Liver (tissue), 3 donors: ENCODE measurements at regions not wholly inside any gene's neighbourhood (a gene's known extent, or its start where the extent isn't known, plus 50 kb on each side); places are given as distances from the start of the nearest gene placed in this dataset.

Source experiments
- GABPA ChIP-seq, 2 donors: IDR thresholded peaks in 1 of 2; conservative IDR thresholded peaks in 1 of 2; 2 replicates each; pipeline ENCODE4 v1.6.1; 2016; ENCODE audit warnings: antibody characterized with exemption in 2 of 2, mild to moderate bottlenecking in 1 of 2, moderate library complexity in 1 of 2
- HNF4A ChIP-seq, 2 donors: conservative IDR thresholded peaks; 2 replicates each; pipeline ENCODE4 v1.6.1; 2016; ENCODE audit warnings: antibody characterized with exemption in 2 of 2, mild to moderate bottlenecking in 2 of 2
- JUND ChIP-seq, 2 donors: IDR thresholded peaks; 2 replicates each; pipeline ENCODE4 v1.6.1; 2016; ENCODE audit warnings: antibody characterized with exemption in 2 of 2
- TAF1 ChIP-seq: conservative IDR thresholded peaks from 2 replicates; pipeline ENCODE4 v1.6.1; 2016; ENCODE audit warnings: antibody characterized with exemption, mild to moderate bottlenecking
- YY1 ChIP-seq: IDR thresholded peaks from 2 replicates; pipeline ENCODE4 v1.6.1; 2016; ENCODE audit warnings: antibody characterized with exemption, mild to moderate bottlenecking
- TF ChIP-seq, protein P1 (sequence below): IDR thresholded peaks from 2 replicates; pipeline ENCODE4 v1.6.1; 2016; ENCODE audit warnings: antibody characterized with exemption, mild to moderate bottlenecking
- TF ChIP-seq, protein P2 (sequence below): fragments of 150-350 bp; IDR thresholded peaks from 2 replicates; pipeline ENCODE4 v1.5.1; 2017; ENCODE audit warnings: improper control_type of control experiment, low read depth, low read length; ENCODE audit not compliant: missing input control
- TF ChIP-seq, protein P3 (sequence below): IDR thresholded peaks from 2 replicates; pipeline ENCODE4 v1.6.1; 2016; ENCODE audit warnings: antibody characterized with exemption
- donor health status: healthy.
- donor health status: healthy.

DNA sequence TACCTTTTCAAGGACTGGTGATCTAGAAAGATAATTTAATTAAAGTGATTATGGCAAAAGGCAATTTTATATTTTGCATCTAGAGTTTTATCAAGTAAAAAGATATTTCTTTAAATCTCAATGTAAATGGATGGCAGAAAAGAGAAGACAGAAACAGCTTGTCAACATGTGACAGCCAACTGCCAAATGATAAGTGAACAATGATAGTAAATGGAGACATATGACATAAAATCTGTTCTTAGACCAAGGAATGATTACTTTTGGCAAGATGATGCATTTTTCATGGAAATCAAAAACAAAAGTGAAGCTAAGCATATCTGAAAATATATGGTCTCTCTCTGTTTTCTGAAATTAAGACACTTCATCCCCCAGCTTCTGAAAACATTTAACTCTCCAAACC lies 1730.7 kb upstream of the FLRT2 start:
- TF ChIP-seq, protein P1, sequence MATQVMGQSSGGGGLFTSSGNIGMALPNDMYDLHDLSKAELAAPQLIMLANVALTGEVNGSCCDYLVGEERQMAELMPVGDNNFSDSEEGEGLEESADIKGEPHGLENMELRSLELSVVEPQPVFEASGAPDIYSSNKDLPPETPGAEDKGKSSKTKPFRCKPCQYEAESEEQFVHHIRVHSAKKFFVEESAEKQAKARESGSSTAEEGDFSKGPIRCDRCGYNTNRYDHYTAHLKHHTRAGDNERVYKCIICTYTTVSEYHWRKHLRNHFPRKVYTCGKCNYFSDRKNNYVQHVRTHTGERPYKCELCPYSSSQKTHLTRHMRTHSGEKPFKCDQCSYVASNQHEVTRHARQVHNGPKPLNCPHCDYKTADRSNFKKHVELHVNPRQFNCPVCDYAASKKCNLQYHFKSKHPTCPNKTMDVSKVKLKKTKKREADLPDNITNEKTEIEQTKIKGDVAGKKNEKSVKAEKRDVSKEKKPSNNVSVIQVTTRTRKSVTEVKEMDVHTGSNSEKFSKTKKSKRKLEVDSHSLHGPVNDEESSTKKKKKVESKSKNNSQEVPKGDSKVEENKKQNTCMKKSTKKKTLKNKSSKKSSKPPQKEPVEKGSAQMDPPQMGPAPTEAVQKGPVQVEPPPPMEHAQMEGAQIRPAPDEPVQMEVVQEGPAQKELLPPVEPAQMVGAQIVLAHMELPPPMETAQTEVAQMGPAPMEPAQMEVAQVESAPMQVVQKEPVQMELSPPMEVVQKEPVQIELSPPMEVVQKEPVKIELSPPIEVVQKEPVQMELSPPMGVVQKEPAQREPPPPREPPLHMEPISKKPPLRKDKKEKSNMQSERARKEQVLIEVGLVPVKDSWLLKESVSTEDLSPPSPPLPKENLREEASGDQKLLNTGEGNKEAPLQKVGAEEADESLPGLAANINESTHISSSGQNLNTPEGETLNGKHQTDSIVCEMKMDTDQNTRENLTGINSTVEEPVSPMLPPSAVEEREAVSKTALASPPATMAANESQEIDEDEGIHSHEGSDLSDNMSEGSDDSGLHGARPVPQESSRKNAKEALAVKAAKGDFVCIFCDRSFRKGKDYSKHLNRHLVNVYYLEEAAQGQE, result no peak
- TF ChIP-seq, protein P2, sequence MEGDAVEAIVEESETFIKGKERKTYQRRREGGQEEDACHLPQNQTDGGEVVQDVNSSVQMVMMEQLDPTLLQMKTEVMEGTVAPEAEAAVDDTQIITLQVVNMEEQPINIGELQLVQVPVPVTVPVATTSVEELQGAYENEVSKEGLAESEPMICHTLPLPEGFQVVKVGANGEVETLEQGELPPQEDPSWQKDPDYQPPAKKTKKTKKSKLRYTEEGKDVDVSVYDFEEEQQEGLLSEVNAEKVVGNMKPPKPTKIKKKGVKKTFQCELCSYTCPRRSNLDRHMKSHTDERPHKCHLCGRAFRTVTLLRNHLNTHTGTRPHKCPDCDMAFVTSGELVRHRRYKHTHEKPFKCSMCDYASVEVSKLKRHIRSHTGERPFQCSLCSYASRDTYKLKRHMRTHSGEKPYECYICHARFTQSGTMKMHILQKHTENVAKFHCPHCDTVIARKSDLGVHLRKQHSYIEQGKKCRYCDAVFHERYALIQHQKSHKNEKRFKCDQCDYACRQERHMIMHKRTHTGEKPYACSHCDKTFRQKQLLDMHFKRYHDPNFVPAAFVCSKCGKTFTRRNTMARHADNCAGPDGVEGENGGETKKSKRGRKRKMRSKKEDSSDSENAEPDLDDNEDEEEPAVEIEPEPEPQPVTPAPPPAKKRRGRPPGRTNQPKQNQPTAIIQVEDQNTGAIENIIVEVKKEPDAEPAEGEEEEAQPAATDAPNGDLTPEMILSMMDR, result no peak
- TF ChIP-seq YY1 (no peak), GABPA (IDR thresholded peaks at IDR 0.05 in 1 of 2, conservative IDR thresholded peaks at IDR 0.05 in 1 of 2) (no peak), TAF1 (no peak), HNF4A (conservative IDR thresholded peaks at IDR 0.05) (no peak), JUND (IDR thresholded peaks at IDR 0.05) (no peak)
- TF ChIP-seq, protein P3, sequence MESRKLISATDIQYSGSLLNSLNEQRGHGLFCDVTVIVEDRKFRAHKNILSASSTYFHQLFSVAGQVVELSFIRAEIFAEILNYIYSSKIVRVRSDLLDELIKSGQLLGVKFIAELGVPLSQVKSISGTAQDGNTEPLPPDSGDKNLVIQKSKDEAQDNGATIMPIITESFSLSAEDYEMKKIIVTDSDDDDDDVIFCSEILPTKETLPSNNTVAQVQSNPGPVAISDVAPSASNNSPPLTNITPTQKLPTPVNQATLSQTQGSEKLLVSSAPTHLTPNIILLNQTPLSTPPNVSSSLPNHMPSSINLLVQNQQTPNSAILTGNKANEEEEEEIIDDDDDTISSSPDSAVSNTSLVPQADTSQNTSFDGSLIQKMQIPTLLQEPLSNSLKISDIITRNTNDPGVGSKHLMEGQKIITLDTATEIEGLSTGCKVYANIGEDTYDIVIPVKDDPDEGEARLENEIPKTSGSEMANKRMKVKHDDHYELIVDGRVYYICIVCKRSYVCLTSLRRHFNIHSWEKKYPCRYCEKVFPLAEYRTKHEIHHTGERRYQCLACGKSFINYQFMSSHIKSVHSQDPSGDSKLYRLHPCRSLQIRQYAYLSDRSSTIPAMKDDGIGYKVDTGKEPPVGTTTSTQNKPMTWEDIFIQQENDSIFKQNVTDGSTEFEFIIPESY, result no peak
